GM19438 (cell line): ENCODE measurements at regions not wholly inside any gene's neighbourhood (a gene's known extent, or its start where the extent isn't known, plus 50 kb on each side); places are given as distances from the start of the nearest gene placed in this dataset.
"Not testable (repeated sequence)": the region's sequence is repeated elsewhere in the genome, so short reads cannot be mapped to it uniquely, and the experiment has no call there.

Experiments
- ATAC-seq: cut with Tn5 transposase; IDR thresholded peaks from one replicate; pipeline ENCODE4 v1.9.1; 2021; ENCODE audit warnings: low read depth; ENCODE audit not compliant: unreplicated experiment

DNA sequence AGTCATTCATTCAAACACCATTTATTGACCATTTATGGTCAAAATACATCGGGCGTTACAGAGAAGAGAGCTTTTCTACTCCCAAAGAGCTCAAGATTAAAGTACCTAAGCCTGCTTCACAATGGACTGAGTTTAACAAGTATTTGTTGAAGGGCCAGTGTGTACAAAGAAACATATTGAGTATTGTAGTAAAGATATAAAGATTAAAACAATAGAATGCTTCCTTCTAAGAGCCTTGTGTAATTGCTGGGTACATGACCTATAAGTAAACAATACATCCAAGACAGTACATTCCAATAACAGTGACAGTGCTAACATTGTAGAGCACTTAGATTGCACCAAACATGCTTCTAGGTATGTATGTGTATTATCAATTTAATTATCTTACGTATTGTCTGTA lies 695.5 kb downstream of the PCDH7 start:
- ATAC-seq, result no peak

DNA sequence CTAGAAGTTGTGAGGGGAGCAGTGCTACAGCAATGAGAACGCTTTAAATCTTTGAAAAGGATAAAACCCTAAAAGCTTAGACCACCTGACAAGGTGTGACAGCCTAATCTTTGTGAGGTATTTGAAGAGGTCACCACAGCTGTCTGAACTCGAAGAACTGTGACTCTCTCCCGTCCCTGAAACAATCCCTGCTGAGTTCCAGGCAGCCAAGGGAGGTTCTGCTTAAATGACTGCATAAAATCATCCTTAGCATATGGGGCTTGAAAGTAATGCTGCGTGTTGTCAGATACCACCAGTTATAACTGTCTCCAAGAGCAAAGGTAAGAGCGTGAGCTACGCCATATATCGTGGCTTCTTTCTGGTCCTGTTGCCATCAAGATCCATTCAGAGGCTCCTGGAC lies 696.3 kb downstream of the PCDH7 start:
- ATAC-seq, result no peak

DNA sequence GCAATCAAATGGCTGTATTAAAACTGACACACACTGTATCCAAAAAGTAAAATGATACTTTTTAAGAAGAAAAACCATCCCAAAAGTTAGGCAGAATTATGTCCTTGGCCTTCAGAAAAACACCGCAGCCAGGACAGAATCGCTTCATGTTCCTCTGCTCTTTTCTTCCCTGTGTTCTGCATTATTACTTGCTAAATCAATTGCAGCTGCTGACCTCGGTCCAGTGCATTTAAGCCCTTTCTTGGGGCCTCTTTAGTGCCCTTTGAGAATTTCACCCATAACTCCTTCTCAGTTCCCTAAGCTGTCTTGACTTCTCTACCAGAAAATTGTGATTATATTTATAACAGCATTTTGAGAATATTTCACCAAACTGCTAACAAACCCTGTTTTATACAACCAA lies 696.9 kb downstream of the PCDH7 start:
- ATAC-seq, result no peak

DNA sequence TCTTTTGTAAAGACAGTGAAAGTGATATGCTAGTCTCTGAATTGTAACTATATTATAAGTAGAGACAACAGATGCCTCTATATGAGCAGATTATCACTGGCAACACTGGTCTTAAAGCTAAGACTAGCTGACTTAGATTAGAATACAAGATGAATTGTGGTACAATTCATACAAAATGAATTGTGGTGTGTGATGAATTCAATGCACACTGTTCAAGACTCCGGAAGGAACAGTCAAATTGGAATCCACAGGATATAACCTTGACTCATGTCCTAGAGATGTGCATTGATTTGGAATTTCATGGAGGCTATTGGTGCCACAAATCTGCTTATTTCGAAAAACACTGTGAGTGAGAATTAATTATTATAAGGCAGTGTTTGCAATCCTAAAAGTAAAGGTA lies 701.8 kb downstream of the PCDH7 start:
- ATAC-seq, result no peak

DNA sequence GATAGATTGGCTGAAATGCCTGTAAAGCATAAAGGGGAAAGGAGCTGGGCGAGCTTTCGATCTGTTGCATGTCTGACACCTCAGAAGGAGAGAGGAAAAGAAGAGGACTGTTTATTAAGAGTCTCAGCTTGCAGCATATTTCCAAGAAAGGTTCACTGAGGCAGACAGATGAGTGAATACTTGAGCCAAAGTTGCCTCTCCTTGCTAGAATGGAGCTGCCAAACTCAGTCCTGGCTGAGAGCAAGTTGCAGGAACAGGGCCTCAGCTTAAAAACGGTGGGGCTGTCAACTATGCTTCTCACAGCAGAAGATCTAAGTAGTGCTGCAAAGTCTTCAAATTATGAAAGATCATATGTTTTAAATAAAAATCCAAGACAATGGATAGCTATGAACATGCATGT lies 707.5 kb downstream of the PCDH7 start:
- no peak for ATAC-seq

DNA sequence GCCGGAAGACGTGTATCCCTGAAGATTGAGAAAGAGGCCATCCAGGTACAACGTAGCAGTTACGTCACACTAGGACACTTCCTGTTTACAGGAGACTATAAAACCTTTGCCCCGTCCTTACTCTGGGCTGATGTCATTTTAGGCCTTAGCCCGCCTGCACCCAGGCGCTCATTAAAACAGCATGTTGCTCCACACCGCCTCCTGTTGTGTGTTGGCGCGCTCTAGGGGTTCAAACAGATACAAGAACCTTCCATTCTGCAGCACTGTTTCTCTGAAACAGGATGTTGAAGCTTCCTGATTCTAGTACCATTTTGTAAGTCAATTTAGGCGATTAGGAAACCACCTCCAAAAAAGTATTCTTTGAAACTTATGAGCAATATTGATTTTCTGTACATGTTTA lies 722.1 kb downstream of the PCDH7 start:
- no peak for ATAC-seq

DNA sequence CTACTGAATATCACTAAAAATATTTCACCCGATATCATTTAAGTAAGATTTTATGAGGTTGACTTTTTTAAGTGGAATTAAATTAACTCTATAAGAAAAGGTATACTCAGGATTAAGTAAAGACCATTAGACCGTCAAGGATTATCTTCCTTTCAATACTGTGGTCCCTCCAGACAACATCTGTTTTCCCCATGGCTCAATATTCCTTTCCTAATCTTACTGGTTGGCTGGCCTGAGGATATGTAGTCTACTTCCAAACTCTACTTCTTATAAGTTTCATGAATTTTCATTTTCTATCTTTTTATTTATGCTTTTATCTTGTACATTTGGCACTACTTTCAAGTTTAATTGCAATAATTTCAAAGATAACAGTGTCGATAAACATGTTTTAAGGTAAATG lies 725.4 kb downstream of the PCDH7 start:
- no peak for ATAC-seq

DNA sequence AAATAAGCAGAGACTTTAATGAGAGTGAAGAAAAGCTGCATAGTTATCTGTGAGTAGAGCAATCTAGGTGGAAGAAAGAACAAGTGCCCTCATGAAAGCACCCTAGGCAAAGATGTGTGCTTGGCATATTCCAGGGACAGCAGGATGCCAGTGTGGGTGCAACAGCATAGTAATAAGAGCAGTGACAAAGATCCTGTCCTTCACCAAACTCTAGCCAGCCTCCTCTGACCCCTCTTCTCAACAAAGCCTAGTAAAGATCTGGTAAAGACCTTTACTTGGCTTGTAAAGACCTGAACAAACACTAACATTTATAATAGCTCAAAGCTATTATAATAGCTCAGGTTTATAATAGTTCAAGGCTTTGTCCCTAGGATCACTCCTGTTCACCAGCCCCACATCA lies 735.4 kb downstream of the PCDH7 start:
- ATAC-seq, result no peak

DNA sequence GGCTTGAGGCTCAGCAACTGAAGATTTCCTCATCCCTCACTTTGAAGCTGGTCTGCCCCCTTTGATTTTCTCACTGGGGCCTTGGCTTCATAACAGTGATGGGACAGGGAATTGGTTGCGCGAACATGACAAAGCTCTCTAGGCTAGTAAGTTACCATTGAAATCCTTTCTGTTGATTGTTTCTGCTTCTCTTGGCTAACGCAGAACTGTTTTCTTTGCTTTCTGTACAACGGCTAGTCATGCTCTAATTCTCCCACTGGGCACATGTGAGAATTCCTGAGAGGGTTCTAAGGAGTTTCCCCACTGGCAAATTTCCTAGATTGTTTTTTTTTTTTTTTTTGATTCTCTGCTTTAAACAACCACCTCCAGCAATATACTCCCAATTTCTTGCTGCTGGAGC lies 738.6 kb downstream of the PCDH7 start:
- ATAC-seq, result no peak

DNA sequence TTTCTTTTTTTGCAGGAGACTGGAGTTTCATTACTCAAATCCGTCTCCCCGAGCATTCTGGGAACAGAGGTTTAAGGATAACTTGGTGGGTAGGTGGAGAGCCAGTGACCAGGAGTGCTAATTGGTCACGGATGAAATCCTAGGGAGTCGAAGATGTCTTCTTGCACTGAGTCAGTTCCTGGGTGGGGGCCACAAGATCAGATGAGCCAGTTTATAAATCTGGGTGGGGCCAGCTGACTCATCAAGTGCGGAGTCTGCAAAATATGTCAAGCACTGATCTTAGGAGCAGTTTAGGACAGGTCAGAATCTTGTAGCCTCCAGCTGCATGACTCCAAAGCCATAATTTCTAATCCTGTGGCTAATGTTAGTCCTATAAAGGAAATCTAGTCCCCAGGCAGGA lies 741.3 kb downstream of the PCDH7 start:
- ATAC-seq, result no peak

DNA sequence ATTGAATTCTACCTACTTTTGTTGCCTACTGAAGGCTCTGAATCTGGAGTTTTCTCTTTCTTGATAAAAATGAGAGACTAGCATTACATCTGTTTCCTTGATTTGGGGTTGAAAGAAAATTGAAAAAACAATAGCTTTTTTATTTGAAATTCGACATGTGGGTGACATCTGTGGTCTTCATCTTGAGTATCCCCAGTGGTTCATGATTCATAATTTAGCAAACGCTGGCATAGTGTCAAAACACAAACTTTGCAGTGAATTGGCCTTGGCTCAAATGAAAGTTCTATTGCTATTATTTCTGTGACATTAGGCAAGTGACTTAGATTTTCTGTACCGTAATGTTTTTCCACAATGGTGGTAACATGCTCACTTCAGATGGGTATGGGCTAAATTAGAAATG lies 747.6 kb downstream of the PCDH7 start:
- no peak for ATAC-seq

DNA sequence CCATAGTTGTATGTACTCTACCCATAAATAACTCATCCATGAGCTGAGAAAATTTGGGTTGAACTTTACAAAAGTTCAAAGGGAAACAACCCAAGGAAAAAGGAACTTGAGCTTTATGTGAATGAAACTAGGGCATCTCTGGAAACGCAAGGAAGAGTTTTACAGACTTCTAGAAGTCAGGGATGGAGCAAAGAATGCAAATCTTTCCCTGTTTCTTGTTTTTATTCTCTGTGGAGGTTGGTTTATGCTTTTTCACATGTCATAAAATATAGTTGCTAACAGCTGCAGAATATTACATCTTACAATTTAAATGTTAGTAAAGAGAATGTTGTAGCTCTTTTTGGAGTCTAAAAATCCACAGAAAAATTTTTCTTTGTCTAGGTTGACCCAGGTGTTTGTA lies 754.1 kb downstream of the PCDH7 start:
- ATAC-seq, result no peak

DNA sequence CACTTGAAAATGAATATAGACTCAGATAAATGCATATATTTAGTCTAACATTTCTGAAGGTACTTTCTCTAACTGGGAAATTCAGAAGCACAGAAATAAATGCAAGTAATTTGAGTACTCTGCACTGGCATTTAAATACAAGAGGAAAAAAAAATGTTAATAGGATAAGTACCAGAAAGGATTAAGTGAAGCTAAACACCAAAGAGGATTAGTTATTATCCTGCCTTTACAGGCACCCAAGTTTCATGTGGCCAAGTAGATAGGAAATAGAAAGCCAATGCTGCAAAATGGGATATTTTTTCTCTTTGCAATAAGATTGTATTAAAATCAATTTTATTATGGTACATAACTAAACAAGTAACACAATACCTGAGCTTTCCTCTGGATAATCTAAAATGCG lies 762.5 kb downstream of the PCDH7 start:
- no peak for ATAC-seq

DNA sequence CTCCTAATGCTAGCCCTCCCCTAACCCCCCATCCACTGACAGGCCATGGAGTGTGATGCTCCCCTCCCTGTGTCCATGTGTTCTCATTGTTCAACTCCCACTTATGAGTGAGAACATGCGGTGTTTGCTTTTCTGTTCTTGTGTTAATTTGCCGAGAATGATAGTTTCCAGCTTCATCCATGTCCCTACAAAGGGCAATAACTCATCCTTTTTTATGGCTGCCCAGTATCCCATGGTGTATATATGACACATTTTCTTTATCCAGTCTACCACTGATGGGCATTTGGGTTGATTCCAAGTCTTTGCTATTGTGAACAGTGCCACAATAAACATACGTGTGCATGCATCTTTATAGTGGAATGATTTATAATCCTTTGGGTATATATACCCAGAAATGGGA lies 779.0 kb downstream of the PCDH7 start:
- ATAC-seq, result not testable (repeated sequence)

DNA sequence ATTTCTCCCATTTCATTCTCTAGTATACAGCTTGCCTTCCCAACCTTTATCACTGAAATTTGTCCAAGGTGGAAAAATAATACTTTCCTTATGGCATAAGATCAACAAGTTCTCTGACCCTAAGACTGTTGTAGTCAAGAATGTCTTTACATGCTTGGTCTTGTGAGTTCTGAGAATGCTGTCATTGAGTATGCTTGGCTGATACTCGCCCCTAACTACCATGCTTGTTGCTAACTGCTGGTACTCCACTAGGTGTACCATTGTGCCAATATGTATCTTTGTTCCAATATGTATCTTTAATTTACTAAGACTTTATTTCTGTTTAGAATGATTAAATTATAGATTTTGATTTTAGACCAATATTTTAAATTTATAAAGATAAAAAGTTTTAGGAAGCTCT lies 796.4 kb downstream of the PCDH7 start:
- ATAC-seq, result no peak

DNA sequence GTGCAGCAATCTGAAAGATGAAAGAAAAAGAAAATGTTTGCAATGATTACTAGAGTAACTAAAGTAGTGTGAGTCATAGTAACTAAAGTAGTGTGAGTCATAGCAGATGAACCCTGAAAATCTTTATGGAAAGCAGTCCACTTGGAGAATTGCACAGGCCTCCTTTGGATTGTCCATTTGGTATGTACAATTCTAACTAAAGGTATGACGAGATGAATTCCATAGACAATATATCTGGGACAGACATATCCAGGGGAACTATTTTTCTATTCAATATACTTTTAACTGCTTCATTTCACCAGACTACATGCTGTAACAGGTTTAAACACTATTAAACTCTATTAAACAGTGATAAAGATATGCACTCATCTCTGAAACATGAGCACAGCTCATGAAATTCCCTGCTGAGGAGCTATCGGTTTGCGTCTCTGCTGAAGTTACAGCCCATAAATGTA lies 798.7 kb downstream of the PCDH7 start:
- no peak for ATAC-seq

DNA sequence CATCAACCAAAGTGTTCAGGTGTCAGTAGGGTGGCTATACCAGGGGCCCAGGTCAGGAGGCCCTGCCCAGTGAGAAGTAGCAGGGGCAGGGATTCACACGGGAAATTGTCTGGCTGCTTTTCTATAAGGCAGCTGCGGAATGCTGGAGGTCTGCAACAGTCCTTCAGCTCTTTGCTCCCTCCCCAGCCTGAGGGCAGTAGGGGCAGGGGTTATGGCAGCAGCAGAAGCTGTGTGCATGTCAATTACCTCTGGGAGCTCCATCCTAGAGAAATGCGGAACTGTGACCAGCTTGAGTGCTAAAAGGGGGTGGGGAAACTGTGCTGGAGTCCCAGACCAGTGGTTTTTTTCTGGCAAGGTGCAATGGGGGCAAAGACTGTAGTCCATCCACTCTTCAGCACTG lies 810.4 kb downstream of the PCDH7 start:
- no peak for ATAC-seq

DNA sequence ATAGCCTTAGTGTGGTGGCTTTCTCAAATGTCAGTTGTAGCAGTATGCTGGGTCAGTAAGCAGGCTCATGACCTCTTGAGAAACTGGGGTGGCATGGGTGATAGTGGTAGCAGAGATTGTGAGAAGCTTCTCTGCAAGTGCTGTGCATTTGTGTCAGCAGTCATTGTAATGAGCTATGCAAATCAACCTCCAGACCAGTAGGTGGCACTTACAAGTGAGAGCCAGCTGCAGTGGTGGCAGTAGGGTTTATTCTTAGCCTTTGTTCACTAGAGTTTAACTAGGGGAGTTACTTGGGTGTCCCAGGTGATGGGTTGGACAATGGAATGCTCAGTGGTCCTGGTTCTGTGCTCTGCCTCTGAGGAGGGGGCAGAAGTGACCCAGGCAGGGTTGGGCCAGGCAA lies 818.7 kb downstream of the PCDH7 start:
- ATAC-seq, result no peak

DNA sequence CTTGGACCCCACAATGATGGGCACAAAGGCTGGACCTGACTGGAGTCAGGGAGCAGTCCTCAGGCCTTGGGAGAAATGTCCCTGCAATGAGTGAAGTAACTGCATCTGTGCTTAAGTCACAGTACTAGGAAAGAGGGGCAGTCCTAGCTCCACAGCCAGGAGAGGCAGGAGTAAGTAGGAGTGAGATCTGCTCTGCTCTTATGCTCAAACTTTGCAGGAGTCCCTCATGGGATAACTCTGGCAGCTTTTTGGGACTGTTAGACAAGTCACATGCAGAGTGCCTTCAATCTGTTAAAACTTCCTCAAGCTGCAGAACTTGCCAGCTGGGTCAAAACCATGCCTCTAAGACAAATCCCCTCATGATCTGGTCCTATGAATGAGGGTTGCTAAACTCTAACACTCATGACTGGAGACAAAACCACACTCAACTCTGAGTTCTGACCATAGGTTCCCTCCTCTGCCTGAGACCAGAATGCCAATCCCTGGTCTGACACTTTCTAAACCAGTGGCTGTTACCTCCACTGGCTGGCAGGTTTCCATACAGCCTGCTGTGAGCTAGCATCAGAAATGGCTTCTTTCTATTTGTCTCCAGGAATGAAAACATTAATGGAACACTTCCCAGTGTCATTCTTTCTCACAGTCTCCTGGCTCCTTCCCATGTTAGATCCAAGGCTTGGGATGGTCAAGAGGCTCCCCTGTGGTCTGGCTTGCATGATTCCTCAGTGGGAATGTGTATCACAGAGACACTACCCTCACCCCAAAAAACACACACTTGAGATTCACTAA lies 819.3 kb downstream of the PCDH7 start:
- ATAC-seq, result no peak

DNA sequence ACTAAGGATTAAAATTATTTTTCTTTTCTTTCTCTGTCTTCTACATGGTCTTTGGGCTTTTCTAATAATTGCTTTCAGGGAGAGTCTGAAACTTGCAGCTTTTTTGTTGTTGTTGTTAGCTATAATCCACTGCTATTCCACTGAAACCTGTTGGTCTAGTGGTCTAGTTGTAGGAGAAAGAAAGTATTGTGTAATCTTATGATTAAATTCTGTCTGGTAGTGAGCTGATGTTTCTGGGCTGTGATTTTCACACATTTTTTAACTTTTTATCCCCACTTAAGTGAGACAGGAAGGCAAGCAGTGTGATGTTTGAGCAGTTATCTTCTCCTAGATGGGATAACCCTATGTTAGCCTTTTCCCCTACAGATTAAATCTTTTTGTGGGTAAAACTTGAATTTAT lies 825.2 kb downstream of the PCDH7 start:
- no peak for ATAC-seq

DNA sequence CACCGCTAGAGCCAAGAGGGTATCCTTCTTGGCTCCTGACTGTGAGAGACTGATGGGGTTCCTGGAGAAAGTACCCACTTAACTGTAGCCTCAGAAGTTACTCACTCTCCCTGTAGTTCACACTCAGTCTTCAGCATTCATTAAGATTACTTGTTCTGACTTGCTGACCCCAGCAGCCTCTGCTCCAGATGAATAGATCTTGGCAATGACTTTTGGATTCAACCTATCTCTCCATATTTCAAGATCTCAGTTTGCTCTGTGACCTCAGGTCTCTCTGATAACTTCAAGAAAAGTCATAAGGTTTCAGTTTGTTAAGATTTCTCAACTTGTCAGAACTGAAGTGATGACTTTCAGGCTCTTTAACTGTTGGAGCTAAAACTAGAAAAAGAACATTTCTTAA lies 825.6 kb downstream of the PCDH7 start:
- no peak for ATAC-seq

DNA sequence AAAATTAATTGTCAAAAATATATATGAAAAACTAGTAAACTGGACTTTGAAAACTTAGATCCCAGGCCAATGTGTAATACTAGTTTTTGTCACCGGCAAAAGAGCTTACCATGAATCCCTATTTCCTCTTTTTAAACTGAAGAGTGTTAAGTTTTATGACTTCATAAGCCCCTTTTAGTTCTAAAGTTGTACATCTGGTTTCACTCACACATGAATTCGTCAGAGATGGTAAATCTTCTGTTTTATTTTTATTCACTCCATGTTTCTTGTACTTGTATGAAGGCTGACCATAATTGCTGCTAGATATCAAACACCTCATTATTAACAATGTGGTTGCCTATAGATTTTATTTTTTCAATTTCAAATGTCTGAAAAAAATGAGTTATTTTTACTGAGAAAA lies 827.9 kb downstream of the PCDH7 start:
- ATAC-seq, result no peak

DNA sequence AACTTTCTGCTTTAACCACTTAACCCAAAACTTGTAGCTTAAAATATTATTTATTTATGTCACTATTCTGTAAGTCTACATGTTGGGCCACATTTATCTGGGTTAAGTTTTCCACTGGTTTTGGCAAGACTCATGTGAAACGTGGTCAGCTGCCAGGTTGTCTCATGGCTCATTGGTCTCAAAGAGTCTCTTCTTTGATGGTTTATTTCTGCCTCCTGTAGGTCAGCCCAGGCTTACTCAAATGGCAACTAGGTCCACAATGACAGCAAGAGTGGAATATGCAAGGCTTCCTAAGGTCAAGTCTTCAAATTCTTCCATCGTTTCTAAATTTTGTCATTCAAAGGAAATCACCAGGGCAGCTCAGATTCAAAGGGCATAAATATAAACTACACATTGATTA lies 828.7 kb downstream of the PCDH7 start:
- no peak for ATAC-seq
